Tibial nerve (tissue), 3 donors: ENCODE measurements at regions not wholly inside any gene's neighbourhood (a gene's known extent, or its start where the extent isn't known, plus 50 kb on each side); places are given as distances from the start of the nearest gene placed in this dataset.

Experiments used
- CTCF ChIP-seq, 5 experiments: fragments of 200-600 bp in 3 of 5; fragments of 450-650 bp in 2 of 5; sonication (generic) in 3 of 5; IDR thresholded peaks; one replicate each; pipeline ENCODE4 v1.5.1; 2016 to 2019; ENCODE audit warnings: antibody characterized with exemption in 5 of 5, mild to moderate bottlenecking in 3 of 5, moderate library complexity in 2 of 5
- POLR2A ChIP-seq, 2 donors: fragments of 450-650 bp; IDR thresholded peaks; one replicate each; pipeline ENCODE4 v1.6.1; 2017; ENCODE audit warnings: antibody characterized with exemption in 2 of 2, mild to moderate bottlenecking in 2 of 2, moderate library complexity in 2 of 2

- TF ChIP-seq CTCF (IDR thresholded peaks at IDR 0.05) = no peak
- no peak for TF ChIP-seq POLR2A (IDR thresholded peaks at IDR 0.05)
Measured at GRCh38 chr3:55341502-55342031, 145.5 kb downstream of the WNT5A start.
